ENCODE measurements at regions not wholly inside any gene's neighbourhood (a gene's known extent, or its start where the extent isn't known, plus 50 kb on each side); places are given as distances from the start of the nearest gene placed in this dataset.
A peak's percentile ranks its signal among the peaks of the same experiment; 100 is the strongest.

DNA sequence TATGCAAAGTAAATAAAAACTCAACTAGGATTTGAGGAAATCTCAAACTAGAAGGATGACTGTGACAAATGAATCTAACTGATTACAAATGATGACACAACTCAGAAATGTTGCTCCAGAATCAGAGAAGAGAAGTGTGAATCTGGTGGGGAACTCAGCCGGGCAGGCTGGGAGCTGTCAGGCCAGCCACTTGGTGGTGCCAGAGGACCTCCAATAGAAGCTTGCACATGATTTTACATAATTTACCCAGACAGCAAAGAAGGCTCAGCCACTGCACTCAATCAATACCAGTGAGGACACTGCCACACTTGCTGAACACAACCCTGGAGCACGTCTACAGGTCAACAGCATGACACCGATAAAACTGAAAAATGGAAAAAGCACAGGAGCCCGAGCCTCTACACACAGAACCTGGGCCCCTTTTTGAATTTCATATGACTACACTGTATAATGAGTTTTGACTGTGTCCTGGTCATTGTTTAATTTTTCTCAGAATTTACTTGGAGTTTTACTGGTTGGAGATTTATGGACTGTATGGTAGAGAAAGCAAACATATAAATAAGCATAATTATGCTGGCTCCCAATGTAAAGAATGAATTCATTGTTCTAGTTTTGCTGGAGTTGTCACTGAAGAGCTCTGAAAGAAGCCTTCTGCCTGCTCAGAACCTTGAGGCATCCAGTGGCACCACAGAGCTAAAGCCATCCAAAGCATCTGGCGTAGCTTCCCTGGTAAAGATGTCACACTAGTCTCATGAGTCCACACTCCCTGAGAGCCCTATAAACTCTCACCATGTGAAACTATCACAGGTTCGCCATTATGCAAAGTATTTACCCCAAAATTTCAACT lies 296.5 kb downstream of the THBS2 start:
- Mint-ChIP-seq H3K4me1 (peaks cover 5% of the 10 kb centered on the region), H3K27me3 (ENCODE audit: low read depth) (no peaks in the 10 kb centered on the region), H3K36me3 (no peaks in the 10 kb centered on the region), H3K27ac (no peak overlapping the region), H3K4me3 (no peak overlapping the region), H3K9me3 (no peaks in the 10 kb centered on the region)
- TF ChIP-seq, protein P1, sequence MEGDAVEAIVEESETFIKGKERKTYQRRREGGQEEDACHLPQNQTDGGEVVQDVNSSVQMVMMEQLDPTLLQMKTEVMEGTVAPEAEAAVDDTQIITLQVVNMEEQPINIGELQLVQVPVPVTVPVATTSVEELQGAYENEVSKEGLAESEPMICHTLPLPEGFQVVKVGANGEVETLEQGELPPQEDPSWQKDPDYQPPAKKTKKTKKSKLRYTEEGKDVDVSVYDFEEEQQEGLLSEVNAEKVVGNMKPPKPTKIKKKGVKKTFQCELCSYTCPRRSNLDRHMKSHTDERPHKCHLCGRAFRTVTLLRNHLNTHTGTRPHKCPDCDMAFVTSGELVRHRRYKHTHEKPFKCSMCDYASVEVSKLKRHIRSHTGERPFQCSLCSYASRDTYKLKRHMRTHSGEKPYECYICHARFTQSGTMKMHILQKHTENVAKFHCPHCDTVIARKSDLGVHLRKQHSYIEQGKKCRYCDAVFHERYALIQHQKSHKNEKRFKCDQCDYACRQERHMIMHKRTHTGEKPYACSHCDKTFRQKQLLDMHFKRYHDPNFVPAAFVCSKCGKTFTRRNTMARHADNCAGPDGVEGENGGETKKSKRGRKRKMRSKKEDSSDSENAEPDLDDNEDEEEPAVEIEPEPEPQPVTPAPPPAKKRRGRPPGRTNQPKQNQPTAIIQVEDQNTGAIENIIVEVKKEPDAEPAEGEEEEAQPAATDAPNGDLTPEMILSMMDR (IDR thresholded peaks at IDR 0.05; ENCODE audit: unreplicated experiment) = peak; percentile 41
- peak; percentile 43 to 62 for DNase-seq (ENCODE audit: low spot score in 2 of 2, unreplicated experiment in 2 of 2)

DNA sequence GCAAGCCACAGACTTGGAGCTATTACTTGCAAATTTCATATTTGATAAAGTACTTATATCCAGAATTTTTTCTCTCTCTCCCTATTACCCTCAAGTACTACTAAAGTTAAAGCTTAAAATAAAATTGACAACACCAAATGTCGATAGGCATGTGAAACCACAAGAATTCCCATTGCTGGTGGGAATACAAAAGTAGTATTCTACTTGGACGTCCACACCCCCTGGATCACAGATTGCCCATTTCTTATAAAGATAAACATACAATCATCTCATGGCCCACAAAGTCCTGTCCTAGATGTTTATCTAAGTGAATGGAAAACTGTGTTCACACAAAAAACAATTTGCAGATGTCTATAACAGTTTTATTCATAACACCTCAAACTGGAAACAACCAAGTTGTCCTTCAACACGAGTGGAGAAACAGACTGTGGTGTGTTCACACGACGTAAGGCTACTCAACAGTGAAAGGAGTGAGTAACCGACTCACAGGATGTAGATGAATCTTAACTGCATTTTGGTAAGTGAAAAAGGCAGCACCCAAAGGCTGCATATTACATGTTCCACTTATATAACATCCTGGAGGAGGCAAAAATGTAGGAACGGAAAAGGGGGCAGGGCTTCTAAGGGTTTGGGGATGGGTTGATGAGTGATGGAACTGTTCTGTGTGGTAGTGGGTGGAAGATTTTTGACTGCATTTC lies 297.4 kb downstream of the THBS2 start:
- Mint-ChIP-seq H3K36me3 (no peaks in the 10 kb centered on the region), H3K27ac (no peak overlapping the region), H3K4me3 (no peak overlapping the region), H3K9me3 (no peaks in the 10 kb centered on the region), H3K27me3 (ENCODE audit: low read depth) (no peaks in the 10 kb centered on the region), H3K4me1 (peaks cover 4% of the 10 kb centered on the region)
- DNase-seq (ENCODE audit: low spot score in 2 of 2, unreplicated experiment in 2 of 2) = no peak
- TF ChIP-seq, protein P1 (IDR thresholded peaks at IDR 0.05; ENCODE audit: unreplicated experiment) = no peak

DNA sequence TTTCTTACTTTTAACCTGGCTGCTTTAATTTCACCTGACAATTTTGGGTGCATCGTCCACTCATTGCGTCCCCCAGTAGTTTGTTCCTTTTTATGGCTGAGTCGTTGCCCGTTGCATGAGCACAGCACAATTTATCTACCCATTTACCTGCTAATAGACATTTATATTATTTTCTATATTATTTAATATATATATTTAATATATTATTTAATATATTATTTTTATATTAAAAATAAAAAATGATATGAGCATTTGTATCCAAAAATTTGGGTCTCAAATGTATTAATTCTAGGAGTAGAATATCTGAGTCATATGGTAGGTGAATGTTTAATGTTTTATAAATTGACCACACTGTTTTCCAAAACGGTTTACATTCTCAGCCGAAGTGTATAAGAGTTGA lies 300.2 kb downstream of the THBS2 start:
- Mint-ChIP-seq H3K9me3 (peaks cover 8% of the 10 kb centered on the region), H3K4me3 (no peak overlapping the region), H3K27ac (no peak overlapping the region), H3K4me1 (peaks cover 2% of the 10 kb centered on the region), H3K27me3 (ENCODE audit: low read depth) (no peaks in the 10 kb centered on the region), H3K36me3 (no peaks in the 10 kb centered on the region)
- TF ChIP-seq, protein P1 (IDR thresholded peaks at IDR 0.05; ENCODE audit: unreplicated experiment) = no peak
- DNase-seq (ENCODE audit: low spot score in 2 of 2, unreplicated experiment in 2 of 2) = no peak

DNA sequence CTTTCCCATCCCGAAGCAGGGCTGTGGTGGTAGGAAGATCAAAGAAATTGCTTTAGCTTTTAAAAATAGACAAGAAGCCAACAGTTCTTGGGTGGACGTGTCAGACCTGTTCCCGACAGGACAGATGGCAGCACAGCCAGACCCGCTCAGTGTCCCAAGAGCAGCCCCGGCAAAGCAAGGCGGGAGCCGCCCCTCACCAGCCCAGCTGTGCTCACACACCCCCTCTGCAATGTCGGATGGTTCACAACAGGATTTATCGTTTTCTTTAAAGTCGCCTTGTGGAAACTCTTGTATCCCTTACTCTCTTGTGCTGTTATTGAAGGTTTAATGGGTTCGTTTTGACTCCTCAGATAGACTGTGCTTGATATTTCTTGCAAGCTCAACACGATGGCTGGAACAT lies 302.4 kb downstream of the THBS2 start:
- H3K27ac Mint-ChIP-seq = no peak overlapping the region

DNA sequence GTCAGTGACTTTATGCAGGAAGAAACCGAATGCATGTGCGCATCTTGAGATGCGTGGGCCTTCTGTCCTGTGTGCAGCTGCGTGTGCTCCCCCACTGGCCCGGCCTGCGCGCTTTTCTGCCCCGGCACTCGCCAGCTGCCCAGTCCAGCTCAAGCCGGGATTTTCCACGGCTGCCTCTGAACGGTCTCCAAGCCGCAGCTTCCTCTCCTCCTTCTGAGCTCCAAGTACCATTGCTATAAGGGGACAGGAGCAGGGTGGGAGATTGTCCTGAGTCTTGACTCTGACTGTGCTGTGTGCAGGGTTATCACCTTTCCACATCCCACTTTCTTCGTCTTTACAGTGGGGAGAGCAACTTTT lies 302.8 kb downstream of the THBS2 start:
- H3K4me1 Mint-ChIP-seq = peaks cover 2% of the 10 kb centered on the region
- no peak overlapping the region for H3K27ac Mint-ChIP-seq
- DNase-seq (ENCODE audit: low spot score in 2 of 2, unreplicated experiment in 2 of 2) = no peak
- H3K36me3 Mint-ChIP-seq = no peaks in the 10 kb centered on the region
- TF ChIP-seq, protein P1 (IDR thresholded peaks at IDR 0.05; ENCODE audit: unreplicated experiment) = no peak
- H3K9me3 Mint-ChIP-seq = peaks cover 8% of the 10 kb centered on the region
- peaks cover 17% of the 10 kb centered on the region for H3K27me3 Mint-ChIP-seq (ENCODE audit: low read depth)
- no peak overlapping the region for H3K4me3 Mint-ChIP-seq

More for the DNA sequence above, 302.4 kb downstream of the THBS2 start:
- Mint-ChIP-seq H3K27me3 (ENCODE audit: low read depth) (peaks cover 14% of the 10 kb centered on the region), H3K4me3 (no peak overlapping the region), H3K4me1 (peaks cover 2% of the 10 kb centered on the region), H3K36me3 (no peaks in the 10 kb centered on the region), H3K9me3 (peaks cover 8% of the 10 kb centered on the region)
- TF ChIP-seq, protein P1 (IDR thresholded peaks at IDR 0.05; ENCODE audit: unreplicated experiment) = no peak
- no peak for DNase-seq (ENCODE audit: low spot score in 2 of 2, unreplicated experiment in 2 of 2)
